ENCODE measurements at regions not wholly inside any gene's neighbourhood (a gene's known extent, or its start where the extent isn't known, plus 50 kb on each side); places are given as distances from the start of the nearest gene placed in this dataset.

DNA sequence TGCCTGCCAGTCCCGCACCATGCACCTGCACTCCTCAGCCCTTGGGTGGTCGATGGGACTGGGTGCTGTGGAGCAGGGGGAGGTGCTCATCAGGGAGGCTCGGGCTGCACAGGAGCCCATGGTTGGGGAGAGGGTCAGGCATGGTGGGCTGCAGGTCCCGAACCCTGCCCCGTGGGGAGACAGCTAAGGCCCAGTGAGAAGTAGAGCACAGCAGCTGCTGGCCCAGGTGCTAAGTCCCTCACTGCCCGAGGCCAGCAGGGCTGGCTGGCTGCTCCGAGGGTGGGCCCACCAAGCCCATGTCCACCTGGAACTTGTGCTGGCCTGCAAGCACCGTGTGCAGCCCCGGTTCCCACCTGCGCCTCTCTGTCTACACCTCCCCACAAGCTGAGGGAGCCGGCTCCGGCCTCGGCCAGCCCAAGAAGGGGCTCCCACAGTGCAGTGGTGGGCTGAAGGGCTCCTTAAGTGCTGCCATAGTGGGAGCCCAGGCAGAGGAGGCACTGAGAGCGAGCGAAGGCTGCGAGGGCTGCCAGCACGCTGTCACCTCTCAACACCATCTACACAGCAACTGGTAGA is 88.5 kb upstream of the ELAVL2 start:
- Mint-ChIP-seq H3K4me1 (no peaks in the 10 kb centered on the region), H3K4me3 (no peak overlapping the region), H3K27me3 (no peaks in the 10 kb centered on the region), H3K27ac (no peak overlapping the region), H3K9me3 (ENCODE audit: insufficient read depth) (peaks cover 1% of the 10 kb centered on the region)
- Histone ChIP-seq H3K27me3 (replicated peaks in 1 of 4; ENCODE audit: control extremely low read depth in 1 of 4, control insufficient read depth in 3 of 4, insufficient read depth in 4 of 4, low read length in 3 of 4) (no peaks in the 10 kb centered on the region), H4K20me1 (ENCODE audit: control insufficient read depth, insufficient read depth, low read length, poor library complexity, severe bottlenecking) (no peaks in the 10 kb centered on the region), H3K4me1 (ENCODE audit: control insufficient read depth in 2 of 2, insufficient read depth in 2 of 2, low read length in 2 of 2) (no peaks in the 10 kb centered on the region), H3K27ac (ENCODE audit: low read length in 2 of 2) (no peak overlapping the region), H3K36me3 (replicated peaks in 1 of 2; ENCODE audit: control extremely low read depth in 1 of 2, control insufficient read depth in 1 of 2, extremely low read depth in 1 of 2, insufficient read depth in 2 of 2, low read length in 1 of 2) (no peaks in the 10 kb centered on the region), H3K9ac (ENCODE audit: low read length) (no peak overlapping the region), H3K4me3 (ENCODE audit: control extremely low read depth in 1 of 5, extremely low read depth in 1 of 5, insufficient read depth in 1 of 5, low read depth in 2 of 5, low read length in 4 of 5) (no peak overlapping the region), H2AFZ (ENCODE audit: insufficient read depth, low read depth, low read length, poor library complexity, severe bottlenecking) (no peak overlapping the region), H3K79me2 (ENCODE audit: control insufficient read depth, insufficient read depth, low read length) (no peaks in the 10 kb centered on the region), H3K9me3 (ENCODE audit: control extremely low read depth in 1 of 3, control insufficient read depth in 2 of 3, insufficient read depth in 1 of 3, low read length in 2 of 3) (peaks cover 0 to 14% (median 0%) of the 10 kb centered on the region in 3 donors), H3K4me2 (replicated peaks; ENCODE audit: low read depth, low read length, poor library complexity, severe bottlenecking) (no peak overlapping the region)
- CTCF ChIA-PET: no interaction called here
- POLR2A ChIA-PET: no interaction called here
- no peak for DNase-seq
- intact Hi-C loops (cut with micrococcal nuclease): no loop called here
- no peak for ATAC-seq (ENCODE audit: low read depth)
- WGBS (ENCODE audit: insufficient coverage): 93% methylated on average over 10 of the region's 17 CpGs
- TF ChIP-seq EZH2 (IDR thresholded peaks at IDR 0.05; ENCODE audit: borderline replicate concordance, insufficient read depth, low read depth, low read length, poor library complexity, severe bottlenecking): no peak

GRCh38 chr9:23907343-23907742 is 81.3 kb upstream of the ELAVL2 start:
- CTCF ChIA-PET: no interaction called here
- Histone ChIP-seq H3K79me2 (ENCODE audit: control insufficient read depth, insufficient read depth, low read length) (no peaks in the 10 kb centered on the region), H3K27me3 (replicated peaks in 1 of 4; ENCODE audit: control extremely low read depth in 1 of 4, control insufficient read depth in 3 of 4, insufficient read depth in 4 of 4, low read length in 3 of 4) (no peaks in the 10 kb centered on the region), H4K20me1 (ENCODE audit: control insufficient read depth, insufficient read depth, low read length, poor library complexity, severe bottlenecking) (no peaks in the 10 kb centered on the region), H3K27ac (ENCODE audit: low read length in 2 of 2) (no peak overlapping the region), H3K9me3 (ENCODE audit: control extremely low read depth in 1 of 3, control insufficient read depth in 2 of 3, insufficient read depth in 1 of 3, low read length in 2 of 3) (no peaks in the 10 kb centered on the region), H3K9ac (ENCODE audit: low read length) (no peak overlapping the region), H3K36me3 (replicated peaks in 1 of 2; ENCODE audit: control extremely low read depth in 1 of 2, control insufficient read depth in 1 of 2, extremely low read depth in 1 of 2, insufficient read depth in 2 of 2, low read length in 1 of 2) (no peaks in the 10 kb centered on the region), H3K4me2 (replicated peaks; ENCODE audit: low read depth, low read length, poor library complexity, severe bottlenecking) (no peak overlapping the region), H3K4me1 (ENCODE audit: control insufficient read depth in 2 of 2, insufficient read depth in 2 of 2, low read length in 2 of 2) (no peaks in the 10 kb centered on the region), H3K4me3 (ENCODE audit: control extremely low read depth in 1 of 5, extremely low read depth in 1 of 5, insufficient read depth in 1 of 5, low read depth in 2 of 5, low read length in 4 of 5) (no peak overlapping the region), H2AFZ (ENCODE audit: insufficient read depth, low read depth, low read length, poor library complexity, severe bottlenecking) (no peak overlapping the region)
- ATAC-seq (ENCODE audit: low read depth) (no peak), DNase-seq (no peak)
- TF ChIP-seq, protein P1, sequence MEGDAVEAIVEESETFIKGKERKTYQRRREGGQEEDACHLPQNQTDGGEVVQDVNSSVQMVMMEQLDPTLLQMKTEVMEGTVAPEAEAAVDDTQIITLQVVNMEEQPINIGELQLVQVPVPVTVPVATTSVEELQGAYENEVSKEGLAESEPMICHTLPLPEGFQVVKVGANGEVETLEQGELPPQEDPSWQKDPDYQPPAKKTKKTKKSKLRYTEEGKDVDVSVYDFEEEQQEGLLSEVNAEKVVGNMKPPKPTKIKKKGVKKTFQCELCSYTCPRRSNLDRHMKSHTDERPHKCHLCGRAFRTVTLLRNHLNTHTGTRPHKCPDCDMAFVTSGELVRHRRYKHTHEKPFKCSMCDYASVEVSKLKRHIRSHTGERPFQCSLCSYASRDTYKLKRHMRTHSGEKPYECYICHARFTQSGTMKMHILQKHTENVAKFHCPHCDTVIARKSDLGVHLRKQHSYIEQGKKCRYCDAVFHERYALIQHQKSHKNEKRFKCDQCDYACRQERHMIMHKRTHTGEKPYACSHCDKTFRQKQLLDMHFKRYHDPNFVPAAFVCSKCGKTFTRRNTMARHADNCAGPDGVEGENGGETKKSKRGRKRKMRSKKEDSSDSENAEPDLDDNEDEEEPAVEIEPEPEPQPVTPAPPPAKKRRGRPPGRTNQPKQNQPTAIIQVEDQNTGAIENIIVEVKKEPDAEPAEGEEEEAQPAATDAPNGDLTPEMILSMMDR (IDR thresholded peaks at IDR 0.05): no peak
- no peak for TF ChIP-seq EZH2 (IDR thresholded peaks at IDR 0.05; ENCODE audit: borderline replicate concordance, insufficient read depth, low read depth, low read length, poor library complexity, severe bottlenecking)
- Mint-ChIP-seq H3K4me3 (no peak overlapping the region), H3K27ac (no peak overlapping the region), H3K9me3 (ENCODE audit: insufficient read depth) (no peaks in the 10 kb centered on the region), H3K27me3 (no peaks in the 10 kb centered on the region), H3K4me1 (no peaks in the 10 kb centered on the region)
- intact Hi-C loops (cut with micrococcal nuclease): no loop called here
- no CpG with 5 or more reads among the region's 1 CpG for WGBS (ENCODE audit: insufficient coverage)
- POLR2A ChIA-PET: no interaction called here
